ENCODE measurements at regions not wholly inside any gene's neighbourhood (a gene's known extent, or its start where the extent isn't known, plus 50 kb on each side); places are given as distances from the start of the nearest gene placed in this dataset.
"Not testable (repeated sequence)": the region's sequence is repeated elsewhere in the genome, so short reads cannot be mapped to it uniquely, and the experiment has no call there.

GRCh38 chr6:167547751-167548150, 222.9 kb downstream of the TTLL2 start:
- no peak for ATAC-seq

- no peak for ATAC-seq
Observed at GRCh38 chr6:167548451-167548850, 223.6 kb downstream of the TTLL2 start.

- ATAC-seq = no peak
Observed at GRCh38 chr6:167549213-167549612, 224.3 kb downstream of the TTLL2 start.

- no peak for ATAC-seq
Observed at GRCh38 chr6:167550941-167551627, 226.2 kb downstream of the TTLL2 start.

GRCh38 chr6:167551628-167552257, 226.9 kb downstream of the TTLL2 start:
- no peak for ATAC-seq

GRCh38 chr6:167552258-167552630, 227.4 kb downstream of the TTLL2 start:
- ATAC-seq = no peak

- no peak for ATAC-seq
Observed at GRCh38 chr6:167552961-167553735, 228.3 kb downstream of the TTLL2 start.

- no peak for ATAC-seq
Observed at GRCh38 chr6:167553736-167554119, 228.8 kb downstream of the TTLL2 start.

GRCh38 chr6:167554854-167555253, 230.0 kb downstream of the TTLL2 start:
- no peak for ATAC-seq

GRCh38 chr6:167555836-167556235, 230.9 kb downstream of the TTLL2 start:
- no peak for ATAC-seq

GRCh38 chr6:167557675-167558074, 232.8 kb downstream of the TTLL2 start:
- ATAC-seq = no peak

GRCh38 chr6:167558246-167559177, 233.6 kb downstream of the TTLL2 start:
- ATAC-seq = no peak

- ATAC-seq = no peak
Observed at GRCh38 chr6:167559675-167560479, 235.0 kb downstream of the TTLL2 start.

GRCh38 chr6:167560673-167561569, 236.0 kb downstream of the TTLL2 start:
- no peak for ATAC-seq

GRCh38 chr6:167562862-167563261, 238.0 kb downstream of the TTLL2 start:
- not testable (repeated sequence) for ATAC-seq

- no peak for ATAC-seq
Observed at GRCh38 chr6:167564416-167565250, 239.7 kb downstream of the TTLL2 start.

- ATAC-seq = no peak
Observed at GRCh38 chr6:167565388-167565787, 240.5 kb downstream of the TTLL2 start.

- no peak for ATAC-seq
Observed at GRCh38 chr6:167565884-167566599, 241.2 kb downstream of the TTLL2 start.

- no peak for ATAC-seq
Observed at GRCh38 chr6:167566711-167567141, 241.8 kb downstream of the TTLL2 start.
